ENCODE measurements at regions not wholly inside any gene's neighbourhood (a gene's known extent, or its start where the extent isn't known, plus 50 kb on each side); places are given as distances from the start of the nearest gene placed in this dataset.

- DNase-seq (ENCODE audit: low read depth in 3 of 3) = no peak
Observed at GRCh38 chr20:10724449-10725173, 50.8 kb upstream of the JAG1 start.

DNA sequence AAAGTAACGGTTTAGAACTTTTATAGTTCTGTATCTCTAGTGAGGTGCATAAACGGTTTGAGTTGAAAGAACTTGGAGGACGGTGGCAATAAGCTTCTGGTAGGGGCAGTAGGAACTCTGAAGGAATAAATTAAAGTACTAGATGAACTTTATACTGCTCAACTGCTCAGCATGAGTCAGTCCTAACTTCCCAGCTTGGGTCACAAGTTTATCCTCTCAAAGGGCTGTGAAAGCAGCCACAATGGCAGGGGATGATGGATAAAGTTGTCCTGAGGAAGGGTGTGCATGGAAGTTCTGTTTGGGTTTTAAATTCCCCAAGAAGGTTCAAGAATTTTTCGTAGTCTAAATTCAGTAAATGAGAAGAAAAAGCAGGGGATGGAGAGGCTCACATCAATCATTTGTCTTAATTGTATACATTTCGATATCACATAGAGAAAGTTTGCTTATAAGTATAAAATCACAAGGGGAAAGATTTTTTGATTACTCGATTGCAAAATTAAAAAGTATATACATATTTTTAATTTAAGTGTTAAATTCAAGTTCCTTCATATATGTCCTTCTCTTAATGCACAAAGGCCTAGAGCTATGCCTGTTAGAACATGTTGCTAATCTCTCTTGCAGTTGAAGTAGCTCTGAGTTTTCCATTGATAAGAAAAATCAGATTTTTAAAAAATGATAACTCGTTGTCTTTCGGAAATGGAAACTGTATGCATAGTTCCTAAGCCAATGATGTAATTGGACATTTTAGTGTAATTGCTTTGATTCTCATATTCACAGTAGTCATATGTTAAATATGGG lies 55.3 kb upstream of the JAG1 start:
- no peak for DNase-seq (ENCODE audit: low read depth in 3 of 3)

DNA sequence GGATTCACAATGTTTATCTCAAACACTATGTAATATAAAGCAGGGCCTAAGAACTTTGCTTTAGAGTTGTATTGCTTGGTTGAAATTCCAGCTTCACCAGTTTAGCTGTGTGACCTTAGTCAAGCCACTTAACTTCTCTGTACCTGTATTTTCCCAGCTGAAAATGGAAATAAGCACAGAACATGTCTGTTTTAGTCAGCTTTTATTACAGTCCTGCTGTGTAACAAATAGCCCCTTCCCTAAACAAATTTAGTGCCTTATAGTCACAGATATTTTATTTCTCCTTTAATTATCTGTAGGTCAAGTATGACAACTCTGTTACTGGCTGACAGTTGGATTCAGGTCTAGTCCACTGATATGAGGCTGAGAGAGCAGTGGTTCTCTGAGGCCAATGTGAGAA lies 56.0 kb upstream of the JAG1 start:
- DNase-seq (ENCODE audit: low read depth in 3 of 3) = no peak

GRCh38 chr20:10730629-10731183 lies 56.9 kb upstream of the JAG1 start:
- no peak for DNase-seq (ENCODE audit: low read depth in 3 of 3)

- no peak for DNase-seq (ENCODE audit: low read depth in 3 of 3)
Observed at GRCh38 chr20:10731190-10731965, 57.6 kb upstream of the JAG1 start.

DNA sequence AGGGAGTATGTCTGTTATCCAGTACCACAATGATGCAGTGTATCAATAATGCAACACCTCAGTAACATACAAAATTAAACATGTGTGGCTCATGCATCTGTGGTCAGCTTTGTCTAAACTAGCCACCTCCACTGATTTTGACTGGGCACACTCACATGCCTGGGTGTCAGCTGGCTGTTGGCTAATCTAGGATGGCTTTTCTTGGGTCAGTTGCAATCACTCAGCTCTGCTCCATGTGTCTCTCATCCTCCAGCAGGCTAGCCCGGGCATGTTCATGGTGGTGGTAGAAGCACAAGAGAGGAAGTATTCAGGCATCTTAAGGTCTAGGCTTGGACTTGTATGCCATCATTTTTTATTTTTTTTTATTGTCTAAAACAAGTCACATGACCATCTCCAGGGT lies 59.3 kb upstream of the JAG1 start:
- DNase-seq (ENCODE audit: low read depth in 3 of 3) = no peak

DNA sequence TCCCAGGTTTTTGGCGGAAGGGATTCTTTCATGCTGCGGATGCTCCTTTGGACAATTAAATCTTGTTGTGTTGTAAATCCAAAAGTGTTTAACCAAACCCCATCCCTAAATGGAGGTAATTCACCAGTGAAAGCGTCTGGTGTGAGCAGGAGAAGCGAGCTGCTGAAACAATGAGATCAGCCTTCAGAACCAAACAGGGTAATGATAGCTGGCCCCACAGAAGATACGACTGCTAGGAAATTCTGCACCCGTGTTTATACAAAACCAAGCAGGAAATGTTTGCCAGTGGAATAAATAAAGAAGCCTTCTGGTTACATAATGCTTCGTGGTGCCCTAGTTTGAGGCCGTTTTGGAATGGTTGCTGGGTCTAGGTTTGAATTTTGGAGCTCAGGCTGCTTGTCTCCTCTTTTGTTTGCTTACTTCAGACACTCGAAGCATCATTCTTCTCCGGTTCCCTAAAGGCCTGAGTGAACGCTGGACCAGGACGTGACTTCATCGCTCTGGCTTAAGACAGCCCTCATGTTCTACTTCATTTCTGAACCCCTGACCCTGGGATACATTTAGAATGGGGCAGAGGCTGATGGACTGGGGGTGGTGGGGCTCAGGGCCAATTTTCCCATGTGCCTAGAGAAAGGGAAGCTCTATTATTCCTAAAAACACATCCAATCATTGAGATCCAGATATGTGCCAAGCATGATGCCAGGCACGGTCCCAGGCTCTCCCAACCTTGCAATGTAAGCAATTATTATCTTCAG lies 61.6 kb upstream of the JAG1 start:
- no peak for DNase-seq (ENCODE audit: low read depth in 3 of 3)

- DNase-seq (ENCODE audit: low read depth in 3 of 3) = no peak
Observed at GRCh38 chr20:10739134-10739533, 65.3 kb upstream of the JAG1 start.

DNA sequence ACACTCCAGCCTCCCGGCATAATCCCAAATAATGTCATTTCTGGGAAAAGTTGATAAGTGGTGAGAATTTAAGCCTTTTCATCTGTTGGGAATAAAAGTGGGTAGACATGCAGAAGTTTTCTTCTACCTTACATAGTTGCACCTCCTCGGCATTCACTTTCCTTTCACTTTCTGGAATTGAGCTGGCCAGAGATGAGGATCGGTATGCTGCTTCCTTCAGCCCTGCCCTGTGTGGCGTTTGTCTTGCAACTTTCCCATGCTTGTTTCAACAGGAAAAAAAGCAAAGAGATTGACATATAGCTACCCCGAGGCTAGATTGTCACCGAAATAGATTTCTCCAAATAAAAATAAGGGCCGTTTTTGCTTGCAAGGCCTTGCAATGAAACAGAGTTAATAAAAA lies 65.8 kb upstream of the JAG1 start:
- no peak for DNase-seq (ENCODE audit: low read depth in 3 of 3)

DNA sequence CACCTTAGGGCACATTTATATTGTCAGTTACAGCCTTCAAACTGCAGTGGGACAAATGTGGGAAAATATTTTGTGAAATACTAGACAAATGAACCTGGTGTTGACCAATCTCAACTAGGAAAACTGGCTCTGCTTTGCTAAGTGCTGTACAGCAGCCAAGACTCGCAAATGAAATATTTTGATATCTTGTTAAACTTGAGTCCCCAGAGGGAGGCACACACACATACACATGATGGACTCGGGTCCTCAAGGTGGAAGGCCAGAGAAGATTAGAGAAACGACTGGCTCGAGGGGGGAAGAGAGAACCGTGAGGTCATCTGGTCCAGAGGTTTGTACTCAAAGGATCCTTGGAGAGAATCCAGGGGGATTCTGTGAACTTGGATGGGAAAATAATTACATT lies 67.3 kb upstream of the JAG1 start:
- DNase-seq (ENCODE audit: low read depth in 3 of 3) = no peak

GRCh38 chr20:10745790-10746189 lies 72.0 kb upstream of the JAG1 start:
- no peak for DNase-seq (ENCODE audit: low read depth in 3 of 3)

- DNase-seq (ENCODE audit: low read depth in 3 of 3) = no peak
Observed at GRCh38 chr20:10747019-10747418, 73.2 kb upstream of the JAG1 start.

- DNase-seq (ENCODE audit: low read depth in 3 of 3) = no peak
Observed at GRCh38 chr20:10749084-10749483, 75.3 kb upstream of the JAG1 start.

GRCh38 chr20:10752206-10752605 lies 78.4 kb upstream of the JAG1 start:
- no peak for DNase-seq (ENCODE audit: low read depth in 3 of 3)

GRCh38 chr20:10754824-10755223 lies 81.0 kb upstream of the JAG1 start:
- DNase-seq (ENCODE audit: low read depth in 3 of 3) = no peak

DNA sequence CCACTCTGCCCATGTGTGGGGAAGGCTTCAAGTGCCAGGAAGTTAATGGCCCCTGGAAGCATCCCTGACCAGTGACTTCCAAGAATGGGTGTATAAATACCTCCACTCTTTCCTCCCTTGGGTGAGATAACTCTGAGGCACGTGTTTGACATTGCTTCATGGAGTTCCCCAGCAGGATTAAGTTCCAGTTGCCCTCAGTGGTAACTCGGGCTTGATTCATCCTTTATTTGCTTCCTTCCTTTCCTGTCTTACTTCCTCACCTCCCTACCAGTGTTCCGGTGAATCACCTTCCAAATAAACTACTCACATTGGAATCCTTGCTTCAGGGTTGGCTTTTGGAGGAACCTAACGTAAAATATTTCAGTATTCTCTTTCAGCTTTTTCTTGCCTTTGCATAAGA lies 84.6 kb upstream of the JAG1 start:
- DNase-seq (ENCODE audit: low read depth in 3 of 3) = no peak

GRCh38 chr20:10761232-10761631 lies 87.4 kb upstream of the JAG1 start:
- DNase-seq (ENCODE audit: low read depth in 3 of 3) = no peak

DNA sequence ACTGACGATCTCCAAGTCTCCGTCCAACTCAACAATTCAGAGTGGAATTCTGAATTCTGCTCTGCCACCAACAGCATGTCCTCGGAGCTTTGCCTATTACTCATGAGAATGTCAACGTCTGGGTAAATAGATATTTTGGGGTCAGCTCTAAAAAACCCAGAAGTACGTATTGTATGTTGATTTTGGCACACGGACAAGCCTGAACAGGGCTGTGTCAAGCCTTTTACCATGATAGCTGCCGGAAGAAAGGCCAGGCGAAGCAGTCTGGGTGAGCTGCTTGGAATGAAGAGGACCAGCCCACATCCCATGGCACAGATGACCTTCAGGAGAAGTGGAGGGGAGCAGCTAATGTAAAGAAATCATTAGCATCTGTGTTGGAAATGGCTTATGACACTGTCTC lies 88.0 kb upstream of the JAG1 start:
- DNase-seq (ENCODE audit: low read depth in 3 of 3) = no peak

GRCh38 chr20:10762216-10762615 lies 88.4 kb upstream of the JAG1 start:
- DNase-seq (ENCODE audit: low read depth in 3 of 3) = no peak

GRCh38 chr20:10763112-10763511 lies 89.3 kb upstream of the JAG1 start:
- DNase-seq (ENCODE audit: low read depth in 3 of 3) = no peak

DNA sequence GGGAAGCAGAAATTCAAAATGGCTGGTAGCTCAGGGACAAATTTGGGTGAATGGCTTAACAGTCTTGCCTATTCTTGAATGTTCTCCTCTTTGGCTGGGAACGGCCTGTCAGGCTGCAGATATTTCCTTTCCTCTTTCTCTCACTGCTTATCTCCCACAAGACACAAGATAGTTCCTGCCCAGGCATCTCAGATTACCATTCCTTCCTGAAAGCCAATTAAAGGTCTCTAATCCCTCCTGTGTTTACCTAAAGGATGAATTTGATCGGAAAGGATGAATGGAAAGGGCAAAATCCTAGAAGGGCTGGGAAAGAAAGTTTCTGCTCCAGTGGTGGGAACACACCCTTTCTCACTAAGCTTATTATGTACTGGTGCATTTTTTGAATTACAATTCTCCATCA lies 95.9 kb upstream of the JAG1 start:
- DNase-seq (ENCODE audit: low read depth in 3 of 3) = no peak

DNA sequence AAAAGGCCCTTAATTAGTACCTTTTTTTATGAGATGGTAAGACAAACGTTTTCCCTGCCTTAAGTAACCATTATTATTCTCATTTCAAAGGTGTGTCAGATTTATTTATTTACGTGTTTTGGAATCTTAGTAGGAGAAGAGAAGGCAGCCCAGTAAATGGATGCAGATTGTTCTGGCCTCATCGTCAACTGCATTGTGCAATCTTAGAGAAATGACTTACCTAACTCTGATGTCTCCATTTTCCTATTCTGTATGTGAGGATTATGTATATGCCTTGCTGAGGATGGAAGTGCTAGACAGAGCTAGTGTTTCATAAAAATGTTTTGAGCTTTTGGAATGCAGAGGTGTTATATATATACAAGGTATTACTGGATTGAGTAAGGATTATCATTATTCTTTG lies 97.0 kb upstream of the JAG1 start:
- no peak for DNase-seq (ENCODE audit: low read depth in 3 of 3)

Measured in stimulated activated CD4-positive, alpha-beta T cell treated with anti-CD3 and anti-CD28 coated beads, TNF-alpha, amount 100 ng/mL, for 24 hours (primary cell).